ENCODE measurements at regions not wholly inside any gene's neighbourhood (a gene's known extent, or its start where the extent isn't known, plus 50 kb on each side); places are given as distances from the start of the nearest gene placed in this dataset.

GRCh38 chr15:98123834-98124233 is 163.3 kb downstream of the ARRDC4 start:
- TF ChIP-seq ZNF565 (CRISPR knock-in tag; conservative IDR thresholded peaks at IDR 0.05; ENCODE audit: low read depth): no peak
- no peak for TF ChIP-seq RARB (CRISPR knock-in tag; IDR thresholded peaks at IDR 0.05)
- ATAC-seq: no peak

GRCh38 chr15:98124581-98124980 is 164.1 kb downstream of the ARRDC4 start:
- ATAC-seq: no peak
- TF ChIP-seq ZFP30 (CRISPR knock-in tag; IDR thresholded peaks at IDR 0.05): no peak
- TF ChIP-seq SNAI2 (CRISPR knock-in tag; IDR thresholded peaks at IDR 0.05): no peak
- no peak for TF ChIP-seq ESRRG (CRISPR knock-in tag; IDR thresholded peaks at IDR 0.05)
- TF ChIP-seq ZFP3 (CRISPR knock-in tag; IDR thresholded peaks at IDR 0.05): no peak
- no peak for TF ChIP-seq TCF4 (CRISPR knock-in tag; IDR thresholded peaks at IDR 0.05; ENCODE audit: borderline replicate concordance)
- no peak for TF ChIP-seq ZC3H10 (CRISPR knock-in tag; IDR thresholded peaks at IDR 0.05)
- no peak for TF ChIP-seq BACH2 (CRISPR knock-in tag; IDR thresholded peaks at IDR 0.05; ENCODE audit: borderline replicate concordance)

- TF ChIP-seq POU6F1 (CRISPR knock-in tag; IDR thresholded peaks at IDR 0.05; ENCODE audit: borderline replicate concordance, low read depth) (no peak), ZFP30 (CRISPR knock-in tag; IDR thresholded peaks at IDR 0.05) (no peak), RARB (CRISPR knock-in tag; IDR thresholded peaks at IDR 0.05) (no peak), ZNF8 (CRISPR knock-in tag; IDR thresholded peaks at IDR 0.05) (no peak), GLIS3 (CRISPR knock-in tag; IDR thresholded peaks at IDR 0.05) (no peak), ISL1 (CRISPR knock-in tag; IDR thresholded peaks at IDR 0.05) (no peak), PATZ1 (CRISPR knock-in tag; IDR thresholded peaks at IDR 0.05; ENCODE audit: borderline replicate concordance) (no peak), PPARA (CRISPR knock-in tag; IDR thresholded peaks at IDR 0.05; ENCODE audit: borderline replicate concordance) (no peak), TOX (CRISPR knock-in tag; IDR thresholded peaks at IDR 0.05; ENCODE audit: borderline replicate concordance) (no peak), TCF4 (CRISPR knock-in tag; IDR thresholded peaks at IDR 0.05; ENCODE audit: borderline replicate concordance) (no peak), SNAI2 (CRISPR knock-in tag; IDR thresholded peaks at IDR 0.05) (no peak), ESRRG (CRISPR knock-in tag; IDR thresholded peaks at IDR 0.05) (no peak), ZC3H10 (CRISPR knock-in tag; IDR thresholded peaks at IDR 0.05) (no peak), CREB5 (CRISPR knock-in tag; IDR thresholded peaks at IDR 0.05; ENCODE audit: low read depth) (no peak), BACH2 (CRISPR knock-in tag; IDR thresholded peaks at IDR 0.05; ENCODE audit: borderline replicate concordance) (no peak)
- ATAC-seq: no peak
These were observed 166.0 kb downstream of the ARRDC4 start for GRCh38 chr15:98126326-98127085.

- no peak for ATAC-seq
- TF ChIP-seq OSR1 (CRISPR knock-in tag; IDR thresholded peaks at IDR 0.05) (no peak), TSHZ2 (CRISPR knock-in tag; IDR thresholded peaks at IDR 0.05) (no peak), ZNF565 (CRISPR knock-in tag; conservative IDR thresholded peaks at IDR 0.05; ENCODE audit: low read depth) (no peak), RARB (CRISPR knock-in tag; IDR thresholded peaks at IDR 0.05) (no peak), CSRNP3 (CRISPR knock-in tag; IDR thresholded peaks at IDR 0.05) (no peak), PPARA (CRISPR knock-in tag; IDR thresholded peaks at IDR 0.05; ENCODE audit: borderline replicate concordance) (no peak), ZFP30 (CRISPR knock-in tag; IDR thresholded peaks at IDR 0.05) (no peak), ZNF70 (CRISPR knock-in tag; IDR thresholded peaks at IDR 0.05) (no peak), POU6F1 (CRISPR knock-in tag; IDR thresholded peaks at IDR 0.05; ENCODE audit: borderline replicate concordance, low read depth) (no peak), TOX (CRISPR knock-in tag; IDR thresholded peaks at IDR 0.05; ENCODE audit: borderline replicate concordance) (no peak), TCF4 (CRISPR knock-in tag; IDR thresholded peaks at IDR 0.05; ENCODE audit: borderline replicate concordance) (no peak), ZNF8 (CRISPR knock-in tag; IDR thresholded peaks at IDR 0.05) (no peak), ESRRG (CRISPR knock-in tag; IDR thresholded peaks at IDR 0.05) (no peak), PATZ1 (CRISPR knock-in tag; IDR thresholded peaks at IDR 0.05; ENCODE audit: borderline replicate concordance) (no peak), SNAI2 (CRISPR knock-in tag; IDR thresholded peaks at IDR 0.05) (no peak)
These were observed 167.1 kb downstream of the ARRDC4 start for GRCh38 chr15:98127586-98127985.
